Amniotic epithelial cell (primary cell): ENCODE measurements at regions not wholly inside any gene's neighbourhood (a gene's known extent, or its start where the extent isn't known, plus 50 kb on each side); places are given as distances from the start of the nearest gene placed in this dataset.

Experiments
- DNase-seq: peaks from one replicate; pipeline ENCODE4 v3.0.0-alpha.2; 2010; ENCODE audit warnings: low read depth

DNA sequence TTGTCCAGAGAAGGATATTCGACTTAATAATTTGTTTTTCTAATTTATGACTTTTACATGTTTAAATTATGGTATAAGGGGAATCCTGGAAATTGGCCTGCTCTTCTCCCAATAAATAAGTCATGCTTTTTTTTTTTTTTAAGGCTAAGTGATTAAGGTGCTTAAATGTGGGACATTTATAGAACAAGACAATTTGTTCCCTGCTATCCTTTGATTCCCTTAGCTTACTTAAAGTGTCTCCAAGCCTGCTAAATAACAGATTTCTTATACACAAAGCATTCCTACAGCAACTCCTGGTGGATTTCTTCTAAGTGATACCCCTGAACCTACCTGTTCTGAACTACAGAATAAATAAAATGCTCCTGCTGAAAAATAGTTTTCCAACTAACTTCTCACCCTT, 233.0 kb upstream of the UGT8 start:
- DNase-seq = no peak

GRCh38 chr4:114366368-114366767, 232.2 kb upstream of the UGT8 start:
- DNase-seq = no peak

GRCh38 chr4:114368751-114369150, 229.9 kb upstream of the UGT8 start:
- no peak for DNase-seq

DNA sequence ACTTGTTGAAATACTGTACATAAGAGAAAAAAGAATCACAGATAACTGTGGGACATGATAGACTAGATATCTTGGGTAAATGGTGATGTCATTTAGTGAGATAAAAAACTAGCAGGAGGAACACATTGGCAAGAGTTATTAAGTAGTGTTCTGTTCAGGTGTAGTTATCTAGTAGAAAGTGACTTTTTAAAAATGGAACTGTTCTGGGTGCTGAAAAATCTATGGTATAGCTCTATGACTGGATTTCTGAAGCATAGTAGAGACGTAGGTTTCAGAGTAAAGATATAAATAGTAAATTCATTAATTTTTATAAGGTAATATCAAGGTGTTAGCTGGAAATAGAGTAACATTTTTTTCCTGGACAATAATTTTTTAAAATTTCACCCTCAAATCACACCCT, 225.1 kb upstream of the UGT8 start:
- no peak for DNase-seq

DNA sequence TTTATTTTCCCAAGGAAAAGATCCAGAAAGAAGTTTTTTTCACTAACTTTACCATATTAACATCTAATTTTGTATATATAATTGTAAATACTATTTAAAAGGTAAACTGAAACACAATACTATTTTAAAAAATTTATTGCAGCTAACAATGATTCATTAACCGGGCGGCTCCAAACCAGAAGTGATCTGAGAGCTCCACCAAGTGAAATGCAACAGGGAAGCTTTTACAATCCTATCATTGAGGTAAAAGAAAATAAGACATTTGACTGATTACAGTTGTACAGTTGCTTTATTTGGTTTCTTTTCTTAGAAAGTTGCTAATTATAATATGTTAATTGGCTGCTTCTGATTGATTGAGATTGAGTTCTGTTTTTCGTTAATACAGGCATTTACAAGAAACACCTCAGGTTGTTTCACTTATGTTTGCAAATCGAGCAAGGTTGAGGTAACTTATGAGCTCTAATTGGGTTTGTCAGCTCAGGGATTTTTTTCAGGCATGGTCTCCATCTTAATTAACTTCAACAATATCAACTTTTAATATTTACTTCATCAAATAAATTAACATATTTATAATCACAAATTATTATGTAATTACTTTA, 220.2 kb upstream of the UGT8 start:
- DNase-seq = no peak

- DNase-seq = no peak
Observed at GRCh38 chr4:114383067-114383466, 215.5 kb upstream of the UGT8 start.

DNA sequence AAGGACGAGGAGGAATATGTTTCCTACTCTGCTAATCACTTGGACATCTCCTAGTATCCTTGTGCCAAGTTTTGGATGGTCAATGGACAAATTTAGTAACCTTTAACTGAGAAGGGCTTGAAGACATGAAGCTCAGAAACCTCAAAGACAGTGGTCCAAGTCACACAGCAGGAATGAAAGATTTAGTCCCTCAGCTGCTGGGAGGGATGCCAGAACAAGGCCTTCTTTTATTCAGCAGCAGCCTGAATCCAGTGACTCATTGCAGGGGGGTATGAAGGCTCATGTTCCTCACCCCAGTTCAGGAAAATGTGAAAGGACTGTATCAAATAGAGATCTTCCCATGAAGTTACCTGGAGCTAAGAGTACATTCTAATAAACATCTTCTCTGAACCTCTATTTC, 214.9 kb upstream of the UGT8 start:
- DNase-seq = peak; percentile 50

DNA sequence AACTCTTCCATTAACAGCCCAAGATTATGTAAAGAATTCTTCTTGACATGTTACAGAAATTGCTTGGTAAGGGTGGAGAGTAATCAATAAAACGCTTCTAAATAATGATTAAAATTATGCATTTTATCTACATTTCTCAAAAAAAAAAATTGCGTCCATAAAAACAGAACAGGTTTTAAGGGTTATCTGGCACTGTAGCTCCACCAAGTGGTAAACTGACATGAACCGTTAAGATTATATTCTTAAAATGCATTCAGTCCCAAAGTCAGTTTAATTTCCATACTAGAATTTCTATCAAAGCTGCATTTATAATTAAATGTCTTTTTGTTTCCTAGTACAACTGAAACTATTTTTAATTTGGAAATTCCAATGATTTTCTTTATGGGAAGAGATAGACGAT, 214.0 kb upstream of the UGT8 start:
- peak; percentile 50 for DNase-seq

GRCh38 chr4:114385195-114385985, 213.2 kb upstream of the UGT8 start:
- no peak for DNase-seq

- DNase-seq = no peak
Observed at GRCh38 chr4:114386637-114387233, 211.9 kb upstream of the UGT8 start.

GRCh38 chr4:114389070-114389685, 209.4 kb upstream of the UGT8 start:
- no peak for DNase-seq

DNA sequence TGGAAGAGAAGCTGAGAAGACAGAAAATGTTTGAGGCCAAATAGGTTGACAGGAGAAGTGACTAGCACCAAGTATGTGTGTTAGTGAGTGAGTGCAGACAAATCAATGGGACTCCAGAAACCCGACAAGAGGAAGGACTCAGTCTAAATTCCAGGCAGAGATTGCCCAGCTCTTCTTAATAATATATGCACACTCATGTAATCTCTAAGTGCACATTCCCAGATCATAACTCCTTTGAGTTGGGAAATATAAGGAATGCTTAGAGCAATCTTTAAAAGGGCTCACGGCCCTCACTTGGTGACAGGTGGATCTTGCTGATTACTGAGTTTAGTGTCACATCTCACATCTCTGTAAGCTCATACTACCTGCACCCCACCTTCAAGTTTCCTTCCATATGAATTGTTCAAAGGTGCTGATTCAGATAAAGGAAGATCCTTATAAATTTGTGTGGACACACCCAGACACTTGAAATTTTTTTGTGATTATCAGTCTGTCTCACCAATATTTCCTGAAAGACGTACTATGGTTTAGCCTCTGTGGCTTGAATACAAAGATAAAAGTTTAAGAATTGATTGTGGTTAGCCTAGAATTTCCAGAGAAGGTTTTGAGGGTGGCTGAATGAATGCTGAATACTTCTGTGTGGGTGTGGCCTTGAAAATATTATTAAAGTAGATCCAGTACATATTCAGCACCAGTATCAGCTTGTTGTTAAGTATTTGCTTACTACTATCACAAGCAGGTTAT, 205.1 kb upstream of the UGT8 start:
- no peak for DNase-seq

- no peak for DNase-seq
Observed at GRCh38 chr4:114396808-114397207, 201.8 kb upstream of the UGT8 start.

DNA sequence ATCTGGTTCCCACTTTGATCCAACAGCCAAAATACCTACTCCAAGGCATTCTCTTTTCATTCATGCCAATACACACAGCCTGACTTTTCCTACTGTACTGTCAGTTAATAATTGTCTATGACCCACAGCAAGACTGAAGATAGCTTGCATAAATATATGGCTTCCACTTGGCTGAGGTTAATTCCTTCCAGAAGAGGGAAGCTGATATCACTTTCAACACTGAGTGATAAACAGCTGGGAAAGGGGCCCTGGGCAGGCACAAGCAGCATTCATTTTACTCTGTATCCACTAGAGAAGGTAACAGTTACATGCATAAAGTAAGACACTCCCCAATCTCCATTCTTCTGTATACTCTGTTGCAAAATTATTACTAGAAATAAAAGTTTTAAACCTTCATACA, 200.2 kb upstream of the UGT8 start:
- no peak for DNase-seq

DNA sequence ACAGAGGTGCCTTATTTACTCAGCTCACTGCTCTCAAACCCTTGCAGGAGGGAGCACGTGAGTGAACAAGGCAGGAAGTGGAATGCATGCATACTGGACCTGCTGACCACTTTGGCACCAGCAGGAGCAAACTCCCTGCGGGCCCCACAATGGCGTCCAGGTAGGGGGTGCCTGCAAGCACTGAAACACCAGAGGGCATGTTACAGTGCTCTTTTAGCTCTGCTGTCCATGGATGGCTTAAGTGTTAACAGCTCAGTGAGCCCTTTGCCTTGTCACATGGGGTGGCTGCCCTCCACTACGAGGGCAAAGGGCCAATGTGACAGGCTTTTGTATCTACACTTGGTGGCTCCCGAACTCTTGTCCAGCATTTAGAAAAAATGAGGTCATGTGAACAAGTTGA, 199.5 kb upstream of the UGT8 start:
- DNase-seq = no peak

GRCh38 chr4:114400531-114400930, 198.1 kb upstream of the UGT8 start:
- DNase-seq = no peak

DNA sequence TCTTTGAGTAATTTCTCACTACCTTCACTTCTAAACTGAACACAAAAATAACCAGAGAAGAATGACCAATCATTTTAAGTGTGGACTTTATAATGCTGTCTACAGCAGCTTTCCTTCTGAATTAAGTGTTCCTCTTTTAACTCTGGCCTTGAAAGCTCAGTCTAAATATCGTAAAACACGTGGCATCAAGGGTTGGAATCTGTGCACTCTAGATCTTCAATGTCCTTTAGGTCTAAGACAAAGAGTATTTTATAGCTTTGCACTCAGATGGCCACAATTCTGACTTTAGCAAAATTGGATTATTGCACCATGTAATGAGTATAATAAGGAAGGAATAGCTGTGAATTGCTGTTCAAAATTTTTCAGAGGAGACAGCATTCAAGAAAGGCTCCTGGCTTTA, 197.1 kb upstream of the UGT8 start:
- no peak for DNase-seq

- no peak for DNase-seq
Observed at GRCh38 chr4:114417214-114417613, 181.4 kb upstream of the UGT8 start.

GRCh38 chr4:114420069-114420468, 178.5 kb upstream of the UGT8 start:
- DNase-seq = no peak

GRCh38 chr4:114423582-114423981, 175.0 kb upstream of the UGT8 start:
- no peak for DNase-seq

DNA sequence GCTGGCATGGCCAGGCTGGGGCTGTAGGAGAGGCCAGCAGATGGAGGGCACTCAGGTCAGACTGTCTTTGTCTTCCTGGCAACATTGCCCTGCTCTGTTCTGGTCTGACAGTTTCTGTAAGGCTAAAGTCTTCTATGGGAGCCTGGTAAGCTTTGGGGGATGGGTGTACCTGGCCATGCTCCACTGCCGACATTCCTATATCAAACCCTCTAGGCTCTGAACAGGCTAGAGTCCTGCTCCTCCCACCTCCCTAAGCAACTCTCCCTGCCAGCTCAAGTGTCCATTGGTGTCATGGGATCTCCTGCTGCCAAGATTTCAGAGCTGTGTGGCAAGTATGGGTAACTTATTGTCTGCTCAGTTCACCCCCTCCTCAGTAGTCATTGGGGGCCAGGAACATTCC, 163.5 kb upstream of the UGT8 start:
- DNase-seq = no peak

DNA sequence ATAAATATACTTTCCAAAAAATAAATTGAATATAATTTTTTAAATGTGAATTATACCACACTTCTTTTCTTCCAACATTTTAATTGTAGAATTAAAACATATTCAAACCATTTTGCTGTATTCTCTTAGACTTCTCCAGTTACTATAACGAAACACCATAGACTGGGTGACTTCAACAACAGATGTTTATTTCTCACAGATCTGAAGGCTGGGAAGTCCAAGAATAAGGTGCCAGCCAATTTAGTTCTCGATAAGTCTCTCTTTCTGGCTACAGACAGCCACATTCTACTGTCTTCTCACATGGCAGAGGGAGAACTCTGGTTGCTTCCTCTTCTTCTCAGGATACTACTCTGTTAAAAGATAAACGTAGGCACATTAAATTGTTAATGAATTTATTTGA, 155.8 kb upstream of the UGT8 start:
- DNase-seq = no peak
